COLO668 (cell line): ENCODE measurements at regions not wholly inside any gene's neighbourhood (a gene's known extent, or its start where the extent isn't known, plus 50 kb on each side); places are given as distances from the start of the nearest gene placed in this dataset.
A peak's percentile ranks its signal among the peaks of the same experiment; 100 is the strongest.

Experiments
- DNase-seq: peaks from one replicate; lab custom pipeline; 2025; ENCODE audit not compliant: unreplicated experiment; lab: John Stamatoyannopoulos, UW

GRCh38 chr2:221204699-221205098 is 367.4 kb downstream of the EPHA4 start:
- DNase-seq, result peak; percentile 41

- DNase-seq, result peak; percentile 55
These were observed 366.9 kb downstream of the EPHA4 start for GRCh38 chr2:221205103-221205673.

- no peak for DNase-seq
These were observed 361.4 kb downstream of the EPHA4 start for GRCh38 chr2:221210686-221211085.

GRCh38 chr2:221211653-221212052 is 360.5 kb downstream of the EPHA4 start:
- DNase-seq, result no peak

GRCh38 chr2:221212105-221212504 is 360.0 kb downstream of the EPHA4 start:
- no peak for DNase-seq

- DNase-seq, result no peak
These were observed 356.6 kb downstream of the EPHA4 start for GRCh38 chr2:221215487-221215886.

GRCh38 chr2:221216636-221217035 is 355.5 kb downstream of the EPHA4 start:
- no peak for DNase-seq

GRCh38 chr2:221225752-221226151 is 346.4 kb downstream of the EPHA4 start:
- DNase-seq, result no peak

- no peak for DNase-seq
These were observed 343.8 kb downstream of the EPHA4 start for GRCh38 chr2:221228214-221228769.

GRCh38 chr2:221229099-221229498 is 343.0 kb downstream of the EPHA4 start:
- DNase-seq, result no peak

GRCh38 chr2:221231511-221231910 is 340.6 kb downstream of the EPHA4 start:
- DNase-seq, result no peak

GRCh38 chr2:221235941-221236340 is 336.2 kb downstream of the EPHA4 start:
- DNase-seq, result no peak

- DNase-seq, result no peak
These were observed 331.0 kb downstream of the EPHA4 start for GRCh38 chr2:221241072-221241471.

- DNase-seq, result no peak
These were observed 328.3 kb downstream of the EPHA4 start for GRCh38 chr2:221243771-221244170.

- no peak for DNase-seq
These were observed 327.1 kb downstream of the EPHA4 start for GRCh38 chr2:221245045-221245444.

GRCh38 chr2:221245772-221246171 is 326.3 kb downstream of the EPHA4 start:
- DNase-seq, result no peak

GRCh38 chr2:221254299-221254698 is 317.8 kb downstream of the EPHA4 start:
- no peak for DNase-seq

- no peak for DNase-seq
These were observed 316.2 kb downstream of the EPHA4 start for GRCh38 chr2:221255862-221256261.

- no peak for DNase-seq
These were observed 313.6 kb downstream of the EPHA4 start for GRCh38 chr2:221258464-221258863.

GRCh38 chr2:221262651-221263050 is 309.5 kb downstream of the EPHA4 start:
- no peak for DNase-seq

- DNase-seq, result no peak
These were observed 308.5 kb downstream of the EPHA4 start for GRCh38 chr2:221263573-221263972.

GRCh38 chr2:221264318-221264717 is 307.8 kb downstream of the EPHA4 start:
- DNase-seq, result no peak

- DNase-seq, result no peak
These were observed 304.2 kb downstream of the EPHA4 start for GRCh38 chr2:221267773-221268425.
